SK-N-SH treated with all-trans-retinoic acid at 6 μM for 48 hours (cell line): ENCODE measurements at regions not wholly inside any gene's neighbourhood (a gene's known extent, or its start where the extent isn't known, plus 50 kb on each side); places are given as distances from the start of the nearest gene placed in this dataset.

Source experiments
- ATAC-seq: fragments of 200-7000 bp; cut with Tn5 transposase; 3 replicates; pipeline ENCODE4 v1.9.1; 2020; ENCODE audit warnings: mild to moderate bottlenecking, moderate library complexity
- ARNTL ChIP-seq: fragments of 450-650 bp; formaldehyde crosslinking; IDR thresholded peaks from 2 replicates; pipeline ENCODE4 v1.5.0; 2020; ENCODE audit warnings: low read depth, mild to moderate bottlenecking, moderate library complexity, borderline replicate concordance
- BACH2 ChIP-seq: fragments of 250-450 bp; sonication (Bioruptor Pico); IDR thresholded peaks from 2 replicates; pipeline ENCODE4 v1.9.0; 2021; ENCODE audit warnings: mild to moderate bottlenecking, borderline replicate concordance
- CSDC2 ChIP-seq: fragments of 250-450 bp; sonication (Bioruptor Pico); IDR thresholded peaks from 2 replicates; pipeline ENCODE4 v1.5.0; 2020; ENCODE audit warnings: mild to moderate bottlenecking, moderate library complexity
- GLIS3 ChIP-seq: fragments of 250-450 bp; sonication (Bioruptor Pico); IDR thresholded peaks from 2 replicates; pipeline ENCODE4 v1.5.0; 2020; ENCODE audit warnings: mild to moderate bottlenecking, moderate library complexity
- ISL1 ChIP-seq: fragments of 250-450 bp; sonication (Bioruptor Pico); IDR thresholded peaks from 2 replicates; pipeline ENCODE4 v2.1.2; 2022; ENCODE audit warnings: mild to moderate bottlenecking, moderate library complexity
- OSR1 ChIP-seq: fragments of 250-450 bp; sonication (Bioruptor Pico); IDR thresholded peaks from 2 replicates; pipeline ENCODE4 v1.8.0; 2022; ENCODE audit warnings: moderate library complexity, mild to moderate bottlenecking, inconsistent platforms
- PATZ1 ChIP-seq: fragments of 250-450 bp; sonication (Bioruptor Pico); IDR thresholded peaks from 2 replicates; pipeline ENCODE4 v1.8.0; 2020; ENCODE audit warnings: mild to moderate bottlenecking, moderate library complexity, borderline replicate concordance
- POU6F1 ChIP-seq: fragments of 250-450 bp; sonication (Bioruptor Pico); IDR thresholded peaks from 2 replicates; pipeline ENCODE4 v1.8.0; 2021; ENCODE audit warnings: low read depth, mild to moderate bottlenecking, moderate library complexity, borderline replicate concordance
- PPARA ChIP-seq: fragments of 250-450 bp; sonication (Bioruptor Pico); IDR thresholded peaks from 2 replicates; pipeline ENCODE4 v1.5.0; 2020; ENCODE audit warnings: mild to moderate bottlenecking, borderline replicate concordance
- RARB ChIP-seq: fragments of 250-450 bp; sonication (Bioruptor Pico); IDR thresholded peaks from 2 replicates; pipeline ENCODE4 v1.8.0; 2021; ENCODE audit warnings: mild to moderate bottlenecking, moderate library complexity
- SNAI2 ChIP-seq: fragments of 250-450 bp; sonication (Bioruptor Pico); IDR thresholded peaks from 2 replicates; pipeline ENCODE4 v1.5.0; 2020; ENCODE audit warnings: mild to moderate bottlenecking, moderate library complexity
- TCF4 ChIP-seq: fragments of 250-450 bp; sonication (Bioruptor Pico); IDR thresholded peaks from 2 replicates; pipeline ENCODE4 v1.8.0; 2021; ENCODE audit warnings: mild to moderate bottlenecking, moderate library complexity, borderline replicate concordance
- TOX ChIP-seq: fragments of 250-450 bp; sonication (Bioruptor Pico); IDR thresholded peaks from 2 replicates; pipeline ENCODE4 v1.8.0; 2021; ENCODE audit warnings: mild to moderate bottlenecking, moderate library complexity, borderline replicate concordance
- ZC3H10 ChIP-seq: fragments of 250-450 bp; sonication (Bioruptor Pico); IDR thresholded peaks from 2 replicates; pipeline ENCODE4 v1.5.1; 2021; ENCODE audit warnings: mild to moderate bottlenecking, moderate library complexity
- ZFP3 ChIP-seq: fragments of 250-450 bp; sonication (Bioruptor Pico); IDR thresholded peaks from 2 replicates; pipeline ENCODE4 v1.5.0; 2020; ENCODE audit warnings: mild to moderate bottlenecking, moderate library complexity
- ZFP30 ChIP-seq: fragments of 450-650 bp; formaldehyde crosslinking; IDR thresholded peaks from 2 replicates; pipeline ENCODE4 v1.5.0; 2022; ENCODE audit warnings: mild to moderate bottlenecking, moderate library complexity
- ZNF70 ChIP-seq: fragments of 450-650 bp; formaldehyde crosslinking; IDR thresholded peaks from 2 replicates; pipeline ENCODE4 v1.5.0; 2020; ENCODE audit warnings: mild to moderate bottlenecking, moderate library complexity
- TF ChIP-seq, protein P1 (sequence below): fragments of 250-450 bp; sonication (Bioruptor Pico); IDR thresholded peaks from 2 replicates; pipeline ENCODE4 v1.5.0; 2020; ENCODE audit warnings: mild to moderate bottlenecking, moderate library complexity
- TF ChIP-seq, protein P2 (sequence below): fragments of 250-450 bp; sonication (Bioruptor Pico); IDR thresholded peaks from 2 replicates; pipeline ENCODE4 v1.5.1; 2020; ENCODE audit warnings: low read depth, mild to moderate bottlenecking, moderate library complexity

DNA sequence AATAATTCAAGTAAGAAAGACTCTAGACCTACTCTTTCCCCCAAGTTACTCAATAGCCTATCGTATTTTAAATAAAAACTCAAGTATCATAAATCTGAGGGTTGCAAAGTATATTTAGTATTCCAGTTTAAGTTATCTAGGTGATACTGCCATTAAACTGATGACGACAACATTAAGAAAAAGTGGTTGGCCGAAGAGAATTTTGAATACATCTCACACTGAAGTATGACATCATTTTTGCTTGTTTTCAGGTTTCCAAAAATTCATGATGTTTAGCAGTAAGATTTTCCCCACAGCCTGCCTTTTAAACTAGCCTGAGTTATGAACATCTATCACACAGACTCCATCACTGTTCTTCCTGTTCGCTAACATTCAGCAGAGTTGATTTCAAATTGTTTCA is 102.1 kb upstream of the RAB27B start (continued):
- no peak for TF ChIP-seq PATZ1
- no peak for TF ChIP-seq RARB (CRISPR knock-in tag)
- TF ChIP-seq BACH2 (CRISPR knock-in tag): no peak
- no peak for TF ChIP-seq SNAI2
- TF ChIP-seq ZC3H10 (CRISPR knock-in tag): no peak
- TF ChIP-seq ZFP3 (CRISPR knock-in tag): no peak
- TF ChIP-seq ARNTL: no peak
- no peak for TF ChIP-seq PPARA (CRISPR knock-in tag)

DNA sequence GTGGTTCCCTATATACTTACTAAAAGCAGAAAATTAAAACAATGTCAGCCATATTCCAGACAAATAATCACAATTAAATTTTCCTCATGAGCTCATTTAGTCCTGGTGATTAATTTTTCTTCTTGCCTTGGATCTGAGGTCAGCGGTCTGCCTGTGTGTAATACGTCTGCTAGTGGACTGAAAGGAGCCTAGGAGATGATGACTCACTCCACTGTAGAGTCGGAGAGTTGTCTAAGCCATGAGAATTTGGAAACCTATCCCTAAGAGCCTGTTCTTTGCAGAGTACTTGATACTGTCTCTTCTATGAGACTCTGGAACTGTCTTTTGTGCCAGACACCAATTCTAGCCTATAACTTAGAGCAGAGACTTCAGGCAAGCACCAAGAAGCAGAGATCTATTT is 94.2 kb upstream of the RAB27B start:
- ATAC-seq: peak; percentile 98
- peak; percentile 41; the same call in 1 of the 2 replicates for TF ChIP-seq ZFP3 (CRISPR knock-in tag)
- peak; percentile 40 for TF ChIP-seq ISL1 (CRISPR knock-in tag)
- no peak for TF ChIP-seq BACH2 (CRISPR knock-in tag)

DNA sequence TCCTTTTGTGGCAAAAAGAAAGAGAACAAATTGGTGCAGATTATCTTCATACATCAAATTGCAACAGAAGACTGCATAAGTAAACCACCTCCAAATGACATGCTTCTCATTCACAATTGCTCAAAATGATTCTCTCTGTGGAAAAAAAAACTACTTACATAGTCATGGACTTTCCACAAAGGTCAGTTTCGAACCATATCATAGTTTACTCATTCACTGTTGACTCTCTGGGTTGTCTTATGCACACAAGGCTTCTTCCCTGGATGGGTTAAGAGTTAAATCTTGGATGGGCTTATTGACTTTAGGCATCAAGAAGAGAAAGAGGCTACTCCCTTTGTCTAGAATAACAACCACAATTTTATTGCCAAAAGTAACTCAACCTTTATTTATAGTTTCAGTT is 91.3 kb upstream of the RAB27B start:
- TF ChIP-seq PATZ1: no peak
- no peak for ATAC-seq

GRCh38 chr18:54737986-54738385 is 90.3 kb upstream of the RAB27B start:
- peak; percentile 53 for ATAC-seq
- no peak for TF ChIP-seq RARB (CRISPR knock-in tag)
- TF ChIP-seq TOX (CRISPR knock-in tag): peak; percentile 45; the same call in 1 of the 2 replicates

GRCh38 chr18:54739476-54739875 is 88.8 kb upstream of the RAB27B start:
- ATAC-seq: no peak
- TF ChIP-seq ZFP3 (CRISPR knock-in tag) (no peak), GLIS3 (no peak), OSR1 (CRISPR knock-in tag) (no peak), BACH2 (CRISPR knock-in tag) (no peak), POU6F1 (no peak), SNAI2 (no peak), ISL1 (CRISPR knock-in tag) (no peak), CSDC2 (no peak), TOX (CRISPR knock-in tag) (no peak)
- TF ChIP-seq, protein P1, sequence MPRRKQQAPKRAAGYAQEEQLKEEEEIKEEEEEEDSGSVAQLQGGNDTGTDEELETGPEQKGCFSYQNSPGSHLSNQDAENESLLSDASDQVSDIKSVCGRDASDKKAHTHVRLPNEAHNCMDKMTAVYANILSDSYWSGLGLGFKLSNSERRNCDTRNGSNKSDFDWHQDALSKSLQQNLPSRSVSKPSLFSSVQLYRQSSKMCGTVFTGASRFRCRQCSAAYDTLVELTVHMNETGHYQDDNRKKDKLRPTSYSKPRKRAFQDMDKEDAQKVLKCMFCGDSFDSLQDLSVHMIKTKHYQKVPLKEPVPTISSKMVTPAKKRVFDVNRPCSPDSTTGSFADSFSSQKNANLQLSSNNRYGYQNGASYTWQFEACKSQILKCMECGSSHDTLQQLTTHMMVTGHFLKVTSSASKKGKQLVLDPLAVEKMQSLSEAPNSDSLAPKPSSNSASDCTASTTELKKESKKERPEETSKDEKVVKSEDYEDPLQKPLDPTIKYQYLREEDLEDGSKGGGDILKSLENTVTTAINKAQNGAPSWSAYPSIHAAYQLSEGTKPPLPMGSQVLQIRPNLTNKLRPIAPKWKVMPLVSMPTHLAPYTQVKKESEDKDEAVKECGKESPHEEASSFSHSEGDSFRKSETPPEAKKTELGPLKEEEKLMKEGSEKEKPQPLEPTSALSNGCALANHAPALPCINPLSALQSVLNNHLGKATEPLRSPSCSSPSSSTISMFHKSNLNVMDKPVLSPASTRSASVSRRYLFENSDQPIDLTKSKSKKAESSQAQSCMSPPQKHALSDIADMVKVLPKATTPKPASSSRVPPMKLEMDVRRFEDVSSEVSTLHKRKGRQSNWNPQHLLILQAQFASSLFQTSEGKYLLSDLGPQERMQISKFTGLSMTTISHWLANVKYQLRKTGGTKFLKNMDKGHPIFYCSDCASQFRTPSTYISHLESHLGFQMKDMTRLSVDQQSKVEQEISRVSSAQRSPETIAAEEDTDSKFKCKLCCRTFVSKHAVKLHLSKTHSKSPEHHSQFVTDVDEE (CRISPR knock-in tag): no peak

DNA sequence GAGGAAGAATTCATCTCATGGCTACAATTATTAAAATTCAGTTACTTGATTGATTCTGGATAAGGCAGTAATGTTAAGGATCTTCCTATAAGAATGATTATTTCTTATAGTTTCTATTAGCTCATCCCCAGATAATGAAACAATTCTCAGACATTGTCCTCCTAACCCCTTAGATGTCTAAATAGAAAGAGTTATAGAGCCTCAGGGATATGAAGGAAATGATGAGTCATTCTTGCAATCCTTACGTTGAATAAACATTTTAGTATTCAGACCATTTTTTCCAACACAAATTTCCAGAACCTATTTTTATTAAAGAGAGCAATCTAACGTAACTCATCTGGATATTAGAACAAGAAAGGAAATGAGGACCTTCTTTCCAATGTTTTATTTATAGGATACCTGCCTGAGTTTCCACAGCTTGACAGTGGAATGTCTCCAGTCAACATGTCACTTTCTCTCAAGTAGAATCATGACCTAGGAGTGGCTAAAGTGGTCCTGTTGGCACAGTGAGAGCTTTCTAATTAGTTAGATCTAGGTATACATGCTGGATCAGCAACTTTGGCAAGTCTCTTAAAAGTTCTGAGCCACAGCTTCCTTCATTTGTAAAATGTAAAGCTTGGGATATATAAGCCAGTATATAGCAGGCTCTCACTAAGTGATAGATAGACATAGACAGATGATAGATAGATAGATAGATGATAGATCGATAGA is 88.0 kb upstream of the RAB27B start:
- peak; percentile 51 for ATAC-seq
- TF ChIP-seq ZFP30 (no peak), PATZ1 (no peak), ZNF70 (CRISPR knock-in tag) (no peak), TCF4 (CRISPR knock-in tag) (no peak), ISL1 (CRISPR knock-in tag) (no peak), GLIS3 (no peak), TOX (CRISPR knock-in tag) (no peak; the same call in 1 of the 2 replicates), ARNTL (no peak), BACH2 (CRISPR knock-in tag) (no peak), ZC3H10 (CRISPR knock-in tag) (no peak)
- TF ChIP-seq, protein P2, sequence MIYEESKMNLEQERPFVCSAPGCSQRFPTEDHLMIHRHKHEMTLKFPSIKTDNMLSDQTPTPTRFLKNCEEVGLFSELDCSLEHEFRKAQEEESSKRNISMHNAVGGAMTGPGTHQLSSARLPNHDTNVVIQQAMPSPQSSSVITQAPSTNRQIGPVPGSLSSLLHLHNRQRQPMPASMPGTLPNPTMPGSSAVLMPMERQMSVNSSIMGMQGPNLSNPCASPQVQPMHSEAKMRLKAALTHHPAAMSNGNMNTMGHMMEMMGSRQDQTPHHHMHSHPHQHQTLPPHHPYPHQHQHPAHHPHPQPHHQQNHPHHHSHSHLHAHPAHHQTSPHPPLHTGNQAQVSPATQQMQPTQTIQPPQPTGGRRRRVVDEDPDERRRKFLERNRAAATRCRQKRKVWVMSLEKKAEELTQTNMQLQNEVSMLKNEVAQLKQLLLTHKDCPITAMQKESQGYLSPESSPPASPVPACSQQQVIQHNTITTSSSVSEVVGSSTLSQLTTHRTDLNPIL (CRISPR knock-in tag): no peak
